PFSK-1 (cell line): ENCODE measurements at regions not wholly inside any gene's neighbourhood (a gene's known extent, or its start where the extent isn't known, plus 50 kb on each side); places are given as distances from the start of the nearest gene placed in this dataset.

ENCODE experiments used
- SIN3A ChIP-seq: IDR thresholded peaks from 2 replicates; pipeline ENCODE4 v1.6.1; 2012; ENCODE audit warnings: mild to moderate bottlenecking, low read length, moderate library complexity, borderline replicate concordance; ENCODE audit not compliant: insufficient read depth
- TAF1 ChIP-seq: IDR thresholded peaks from 2 replicates; pipeline ENCODE4 v1.6.1; 2012; ENCODE audit warnings: low read length, control low read depth, borderline replicate concordance; ENCODE audit not compliant: insufficient read depth

DNA sequence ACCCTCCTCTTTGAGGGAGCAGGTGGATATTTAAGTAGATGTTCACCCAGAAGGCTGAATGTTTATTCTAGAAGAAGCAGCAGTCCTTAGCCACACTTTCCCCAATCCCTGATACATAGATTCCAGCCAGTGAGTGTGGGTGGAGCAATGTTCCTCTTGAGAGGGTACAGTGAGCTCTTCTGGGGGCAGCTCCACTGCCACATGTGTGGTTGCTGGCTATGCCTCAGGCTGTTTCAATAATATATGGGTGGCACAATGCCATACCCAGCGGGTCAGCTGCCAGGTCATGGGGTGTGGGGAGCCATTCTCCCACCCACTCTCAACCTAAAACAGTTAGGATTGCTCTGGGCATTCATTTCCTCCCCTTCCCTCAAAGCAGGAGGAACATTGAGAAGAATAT lies 61.6 kb upstream of the DAB2 start:
- no peak for TF ChIP-seq TAF1
- TF ChIP-seq SIN3A: no peak
